DOHH2 (cell line): ENCODE measurements at regions not wholly inside any gene's neighbourhood (a gene's known extent, or its start where the extent isn't known, plus 50 kb on each side); places are given as distances from the start of the nearest gene placed in this dataset.

ENCODE experiments used
- EZH2phosphoT487 ChIP-seq: fragments of 200-600 bp; sonication (generic); IDR thresholded peaks from 2 replicates; pipeline ENCODE4 v1.6.1; 2017; ENCODE audit warnings: borderline replicate concordance, mild to moderate bottlenecking, antibody characterized with exemption, low read length, moderate library complexity, mixed read lengths
- TF ChIP-seq, protein P1 (sequence below): fragments of 200-600 bp; sonication (generic); IDR thresholded peaks from one replicate; pipeline ENCODE4 v1.5.1; 2014; ENCODE audit warnings: antibody characterized with exemption, mild to moderate bottlenecking, low read depth, low read length; ENCODE audit not compliant: poor library complexity, severe bottlenecking

DNA sequence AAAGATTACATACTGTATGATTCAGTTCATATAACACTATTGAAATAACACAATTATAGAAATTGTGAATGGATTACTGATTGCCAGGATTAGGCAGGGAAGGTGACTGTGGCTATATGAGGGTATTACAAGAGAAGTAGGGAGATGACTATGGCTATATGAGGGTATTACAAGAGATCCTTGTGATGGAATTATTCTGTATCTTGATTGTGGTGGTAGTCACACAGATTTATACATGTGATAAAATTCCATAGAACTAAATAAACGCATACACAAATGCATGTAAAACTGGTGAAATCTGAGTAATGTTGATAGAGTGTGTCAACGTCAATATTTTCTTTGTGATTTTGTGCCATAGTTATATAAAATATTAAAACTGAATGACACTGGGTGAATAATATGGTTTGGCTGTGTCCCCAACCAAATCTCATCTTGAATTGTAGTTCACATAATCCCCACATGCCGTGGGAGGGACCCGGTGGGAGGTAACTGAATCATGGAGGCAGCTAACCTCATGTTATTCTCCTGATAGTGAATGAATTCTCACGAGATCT lies 615.6 kb upstream of the PKN2 start:
- TF ChIP-seq, protein P1, sequence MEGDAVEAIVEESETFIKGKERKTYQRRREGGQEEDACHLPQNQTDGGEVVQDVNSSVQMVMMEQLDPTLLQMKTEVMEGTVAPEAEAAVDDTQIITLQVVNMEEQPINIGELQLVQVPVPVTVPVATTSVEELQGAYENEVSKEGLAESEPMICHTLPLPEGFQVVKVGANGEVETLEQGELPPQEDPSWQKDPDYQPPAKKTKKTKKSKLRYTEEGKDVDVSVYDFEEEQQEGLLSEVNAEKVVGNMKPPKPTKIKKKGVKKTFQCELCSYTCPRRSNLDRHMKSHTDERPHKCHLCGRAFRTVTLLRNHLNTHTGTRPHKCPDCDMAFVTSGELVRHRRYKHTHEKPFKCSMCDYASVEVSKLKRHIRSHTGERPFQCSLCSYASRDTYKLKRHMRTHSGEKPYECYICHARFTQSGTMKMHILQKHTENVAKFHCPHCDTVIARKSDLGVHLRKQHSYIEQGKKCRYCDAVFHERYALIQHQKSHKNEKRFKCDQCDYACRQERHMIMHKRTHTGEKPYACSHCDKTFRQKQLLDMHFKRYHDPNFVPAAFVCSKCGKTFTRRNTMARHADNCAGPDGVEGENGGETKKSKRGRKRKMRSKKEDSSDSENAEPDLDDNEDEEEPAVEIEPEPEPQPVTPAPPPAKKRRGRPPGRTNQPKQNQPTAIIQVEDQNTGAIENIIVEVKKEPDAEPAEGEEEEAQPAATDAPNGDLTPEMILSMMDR: no peak
- TF ChIP-seq EZH2phosphoT487: no peak
